ENCODE measurements at regions not wholly inside any gene's neighbourhood (a gene's known extent, or its start where the extent isn't known, plus 50 kb on each side); places are given as distances from the start of the nearest gene placed in this dataset.

GRCh38 chr10:8576911-8577310 lies 522.4 kb downstream of the GATA3 start:
- Histone ChIP-seq H3K9me3 (no peaks in the 10 kb centered on the region), H3K4me3 (no peak overlapping the region), H3K36me3 (no peaks in the 10 kb centered on the region), H3K27ac (no peak overlapping the region), H3K27me3 (no peaks in the 10 kb centered on the region), H3K4me1 (no peaks in the 10 kb centered on the region)
- intact Hi-C loops (cut with DNase I), result no loop called here
- no peak for DNase-seq (ENCODE audit: extremely low spot score in 2 of 2)
- TF ChIP-seq POLR2AphosphoS5 (IDR thresholded peaks at IDR 0.05; ENCODE audit: insufficient read depth in 1 of 2, low read depth in 1 of 2) (no peak), POLR2A (IDR thresholded peaks at IDR 0.05) (no peak)
- TF ChIP-seq, protein P1, sequence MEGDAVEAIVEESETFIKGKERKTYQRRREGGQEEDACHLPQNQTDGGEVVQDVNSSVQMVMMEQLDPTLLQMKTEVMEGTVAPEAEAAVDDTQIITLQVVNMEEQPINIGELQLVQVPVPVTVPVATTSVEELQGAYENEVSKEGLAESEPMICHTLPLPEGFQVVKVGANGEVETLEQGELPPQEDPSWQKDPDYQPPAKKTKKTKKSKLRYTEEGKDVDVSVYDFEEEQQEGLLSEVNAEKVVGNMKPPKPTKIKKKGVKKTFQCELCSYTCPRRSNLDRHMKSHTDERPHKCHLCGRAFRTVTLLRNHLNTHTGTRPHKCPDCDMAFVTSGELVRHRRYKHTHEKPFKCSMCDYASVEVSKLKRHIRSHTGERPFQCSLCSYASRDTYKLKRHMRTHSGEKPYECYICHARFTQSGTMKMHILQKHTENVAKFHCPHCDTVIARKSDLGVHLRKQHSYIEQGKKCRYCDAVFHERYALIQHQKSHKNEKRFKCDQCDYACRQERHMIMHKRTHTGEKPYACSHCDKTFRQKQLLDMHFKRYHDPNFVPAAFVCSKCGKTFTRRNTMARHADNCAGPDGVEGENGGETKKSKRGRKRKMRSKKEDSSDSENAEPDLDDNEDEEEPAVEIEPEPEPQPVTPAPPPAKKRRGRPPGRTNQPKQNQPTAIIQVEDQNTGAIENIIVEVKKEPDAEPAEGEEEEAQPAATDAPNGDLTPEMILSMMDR (IDR thresholded peaks at IDR 0.05), result no peak

GRCh38 chr10:8577686-8578085 lies 523.2 kb downstream of the GATA3 start:
- intact Hi-C loops (cut with DNase I), result no loop called here
- no peak overlapping the region for H3K4me3 ChIP-seq
- H3K27me3 ChIP-seq, result no peaks in the 10 kb centered on the region
- TF ChIP-seq, protein P1 (IDR thresholded peaks at IDR 0.05), result no peak
- TF ChIP-seq POLR2AphosphoS5 (IDR thresholded peaks at IDR 0.05; ENCODE audit: insufficient read depth in 1 of 2, low read depth in 1 of 2), result no peak
- TF ChIP-seq POLR2A (IDR thresholded peaks at IDR 0.05), result no peak
- DNase-seq (ENCODE audit: extremely low spot score in 2 of 2), result no peak
- H3K4me1 ChIP-seq, result no peaks in the 10 kb centered on the region
- no peaks in the 10 kb centered on the region for H3K9me3 ChIP-seq
- H3K36me3 ChIP-seq, result no peaks in the 10 kb centered on the region
- no peak overlapping the region for H3K27ac ChIP-seq

GRCh38 chr10:8581521-8582225 lies 527.2 kb downstream of the GATA3 start:
- no peak for DNase-seq (ENCODE audit: extremely low spot score in 2 of 2)
- no peak overlapping the region for H3K4me3 ChIP-seq
- no peaks in the 10 kb centered on the region for H3K27me3 ChIP-seq
- TF ChIP-seq POLR2AphosphoS5 (IDR thresholded peaks at IDR 0.05; ENCODE audit: insufficient read depth in 1 of 2, low read depth in 1 of 2) (no peak), POLR2A (IDR thresholded peaks at IDR 0.05) (no peak)
- TF ChIP-seq, protein P1 (IDR thresholded peaks at IDR 0.05), result no peak
- H3K4me1 ChIP-seq, result no peaks in the 10 kb centered on the region
- no peak overlapping the region for H3K27ac ChIP-seq
- intact Hi-C loops (cut with DNase I), result no loop called here
- H3K9me3 ChIP-seq, result no peaks in the 10 kb centered on the region
- no peaks in the 10 kb centered on the region for H3K36me3 ChIP-seq

DNA sequence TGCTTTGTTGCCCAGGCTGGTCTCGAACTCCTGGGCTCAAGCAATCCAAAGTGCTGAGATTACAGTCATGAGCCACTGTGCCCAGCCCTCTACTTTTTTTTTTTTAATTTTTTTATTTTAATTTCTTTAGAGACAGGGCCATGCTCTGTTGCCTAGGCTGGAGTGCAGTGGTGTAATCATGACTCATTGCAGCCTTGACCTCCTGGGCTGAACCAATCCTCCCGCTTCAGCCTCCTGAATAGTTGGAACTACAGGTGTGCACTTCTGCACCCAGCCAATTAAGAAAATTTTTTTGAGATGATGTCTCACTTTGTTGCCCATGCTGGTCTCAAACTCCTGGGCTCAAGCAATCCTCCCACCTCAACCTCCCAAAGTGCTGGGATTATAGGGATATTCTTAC lies 528.6 kb downstream of the GATA3 start:
- TF ChIP-seq, protein P1 (IDR thresholded peaks at IDR 0.05), result no peak
- no peak for TF ChIP-seq POLR2AphosphoS5 (IDR thresholded peaks at IDR 0.05; ENCODE audit: insufficient read depth in 1 of 2, low read depth in 1 of 2)
- TF ChIP-seq POLR2A (IDR thresholded peaks at IDR 0.05), result no peak
- Histone ChIP-seq H3K27me3 (no peaks in the 10 kb centered on the region), H3K9me3 (no peaks in the 10 kb centered on the region), H3K4me1 (no peaks in the 10 kb centered on the region), H3K36me3 (no peaks in the 10 kb centered on the region), H3K4me3 (no peak overlapping the region), H3K27ac (no peak overlapping the region)
- DNase-seq (ENCODE audit: extremely low spot score in 2 of 2), result no peak
- intact Hi-C loops (cut with DNase I), result no loop called here

DNA sequence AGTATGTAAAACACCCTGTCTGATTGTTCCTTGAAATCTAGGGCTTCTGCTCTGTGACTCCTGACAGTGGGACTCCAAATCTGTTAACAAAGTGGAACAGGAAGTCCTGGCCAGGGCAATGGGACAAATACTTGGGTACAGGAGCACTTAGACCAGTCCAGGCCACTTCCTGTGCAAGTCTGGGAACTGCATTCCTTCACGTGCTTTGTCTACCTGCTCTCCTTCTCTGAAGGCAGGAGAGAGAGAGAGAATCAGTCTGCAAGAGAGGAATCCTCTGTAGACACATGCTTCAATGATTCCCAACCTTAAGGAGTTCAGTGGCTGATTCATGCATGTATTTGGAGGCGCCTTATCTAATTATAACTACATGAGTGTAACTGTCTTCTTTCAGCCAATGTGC lies 530.2 kb downstream of the GATA3 start:
- no peak for DNase-seq (ENCODE audit: extremely low spot score in 2 of 2)
- TF ChIP-seq, protein P1 (IDR thresholded peaks at IDR 0.05), result no peak
- TF ChIP-seq POLR2A (IDR thresholded peaks at IDR 0.05) (no peak), POLR2AphosphoS5 (IDR thresholded peaks at IDR 0.05; ENCODE audit: insufficient read depth in 1 of 2, low read depth in 1 of 2) (no peak)
- Histone ChIP-seq H3K27me3 (no peaks in the 10 kb centered on the region), H3K9me3 (no peaks in the 10 kb centered on the region), H3K4me3 (no peak overlapping the region), H3K4me1 (no peaks in the 10 kb centered on the region), H3K36me3 (no peaks in the 10 kb centered on the region), H3K27ac (no peak overlapping the region)
- intact Hi-C loops (cut with DNase I), result no loop called here
